ENCODE measurements at regions not wholly inside any gene's neighbourhood (a gene's known extent, or its start where the extent isn't known, plus 50 kb on each side); places are given as distances from the start of the nearest gene placed in this dataset.
A peak's percentile ranks its signal among the peaks of the same experiment; 100 is the strongest.

GRCh38 chr4:131426023-131426758, 1722.9 kb upstream of the PCDH10 start:
- TF ChIP-seq, protein P1, sequence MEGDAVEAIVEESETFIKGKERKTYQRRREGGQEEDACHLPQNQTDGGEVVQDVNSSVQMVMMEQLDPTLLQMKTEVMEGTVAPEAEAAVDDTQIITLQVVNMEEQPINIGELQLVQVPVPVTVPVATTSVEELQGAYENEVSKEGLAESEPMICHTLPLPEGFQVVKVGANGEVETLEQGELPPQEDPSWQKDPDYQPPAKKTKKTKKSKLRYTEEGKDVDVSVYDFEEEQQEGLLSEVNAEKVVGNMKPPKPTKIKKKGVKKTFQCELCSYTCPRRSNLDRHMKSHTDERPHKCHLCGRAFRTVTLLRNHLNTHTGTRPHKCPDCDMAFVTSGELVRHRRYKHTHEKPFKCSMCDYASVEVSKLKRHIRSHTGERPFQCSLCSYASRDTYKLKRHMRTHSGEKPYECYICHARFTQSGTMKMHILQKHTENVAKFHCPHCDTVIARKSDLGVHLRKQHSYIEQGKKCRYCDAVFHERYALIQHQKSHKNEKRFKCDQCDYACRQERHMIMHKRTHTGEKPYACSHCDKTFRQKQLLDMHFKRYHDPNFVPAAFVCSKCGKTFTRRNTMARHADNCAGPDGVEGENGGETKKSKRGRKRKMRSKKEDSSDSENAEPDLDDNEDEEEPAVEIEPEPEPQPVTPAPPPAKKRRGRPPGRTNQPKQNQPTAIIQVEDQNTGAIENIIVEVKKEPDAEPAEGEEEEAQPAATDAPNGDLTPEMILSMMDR (IDR thresholded peaks at IDR 0.05; ENCODE audit: low read depth, low read length), result no peak
- TF ChIP-seq EZH2phosphoT487 (IDR thresholded peaks at IDR 0.05; ENCODE audit: low read depth), result no peak
- no peak overlapping the region for H3K4me3 ChIP-seq (ENCODE audit: low read length)
- no peaks in the 10 kb centered on the region for H4K20me1 ChIP-seq (ENCODE audit: insufficient read depth, low read length)
- H3K4me1 ChIP-seq (ENCODE audit: low read length), result peaks cover 22% of the 10 kb centered on the region
- no peak overlapping the region for H3K4me2 ChIP-seq (ENCODE audit: low read length)
- no peak overlapping the region for H2AFZ ChIP-seq (ENCODE audit: low read depth, low read length)
- no peak overlapping the region for H3K27ac ChIP-seq (ENCODE audit: low read length)
- H3K79me2 ChIP-seq (ENCODE audit: low read length), result no peaks in the 10 kb centered on the region
- no peaks in the 10 kb centered on the region for H3K27me3 ChIP-seq (ENCODE audit: low read depth, low read length)
- H3K9me3 ChIP-seq (ENCODE audit: insufficient read depth, low read length), result no peaks in the 10 kb centered on the region
- H3K36me3 ChIP-seq (replicated peaks; ENCODE audit: low read depth, low read length), result no peaks in the 10 kb centered on the region
- no peak overlapping the region for H3K9ac ChIP-seq (ENCODE audit: low read length)

GRCh38 chr4:131427000-131427399, 1722.1 kb upstream of the PCDH10 start:
- Histone ChIP-seq H3K27ac (ENCODE audit: low read length) (no peak overlapping the region), H3K4me2 (ENCODE audit: low read length) (no peak overlapping the region), H4K20me1 (ENCODE audit: insufficient read depth, low read length) (no peaks in the 10 kb centered on the region), H3K4me1 (ENCODE audit: low read length) (peaks cover 22% of the 10 kb centered on the region), H3K79me2 (ENCODE audit: low read length) (no peaks in the 10 kb centered on the region), H3K36me3 (replicated peaks; ENCODE audit: low read depth, low read length) (no peaks in the 10 kb centered on the region), H3K9me3 (ENCODE audit: insufficient read depth, low read length) (no peaks in the 10 kb centered on the region), H2AFZ (ENCODE audit: low read depth, low read length) (no peak overlapping the region), H3K27me3 (ENCODE audit: low read depth, low read length) (no peaks in the 10 kb centered on the region), H3K9ac (ENCODE audit: low read length) (no peak overlapping the region), H3K4me3 (ENCODE audit: low read length) (no peak overlapping the region)
- no peak for TF ChIP-seq EZH2phosphoT487 (IDR thresholded peaks at IDR 0.05; ENCODE audit: low read depth)
- TF ChIP-seq, protein P1 (IDR thresholded peaks at IDR 0.05; ENCODE audit: low read depth, low read length), result no peak

GRCh38 chr4:131430302-131430701, 1718.8 kb upstream of the PCDH10 start:
- TF ChIP-seq, protein P1 (IDR thresholded peaks at IDR 0.05; ENCODE audit: low read depth, low read length), result peak; percentile 72
- no peak for TF ChIP-seq EZH2phosphoT487 (IDR thresholded peaks at IDR 0.05; ENCODE audit: low read depth)
- Histone ChIP-seq H3K9ac (ENCODE audit: low read length) (0 out of 2 replicates have a peak overlapping the region, but pooled peaks have one; percentile 22), H3K79me2 (ENCODE audit: low read length) (no peaks in the 10 kb centered on the region), H3K4me2 (ENCODE audit: low read length) (peak overlapping the region; percentile 71), H4K20me1 (ENCODE audit: insufficient read depth, low read length) (no peaks in the 10 kb centered on the region), H3K4me3 (ENCODE audit: low read length) (peak overlapping the region; percentile 42), H2AFZ (ENCODE audit: low read depth, low read length) (peak overlapping the region; percentile 67), H3K27me3 (ENCODE audit: low read depth, low read length) (no peaks in the 10 kb centered on the region), H3K9me3 (ENCODE audit: insufficient read depth, low read length) (peaks cover 4% of the 10 kb centered on the region), H3K4me1 (ENCODE audit: low read length) (peaks cover 22% of the 10 kb centered on the region), H3K36me3 (replicated peaks; ENCODE audit: low read depth, low read length) (no peaks in the 10 kb centered on the region), H3K27ac (ENCODE audit: low read length) (no peak overlapping the region)

DNA sequence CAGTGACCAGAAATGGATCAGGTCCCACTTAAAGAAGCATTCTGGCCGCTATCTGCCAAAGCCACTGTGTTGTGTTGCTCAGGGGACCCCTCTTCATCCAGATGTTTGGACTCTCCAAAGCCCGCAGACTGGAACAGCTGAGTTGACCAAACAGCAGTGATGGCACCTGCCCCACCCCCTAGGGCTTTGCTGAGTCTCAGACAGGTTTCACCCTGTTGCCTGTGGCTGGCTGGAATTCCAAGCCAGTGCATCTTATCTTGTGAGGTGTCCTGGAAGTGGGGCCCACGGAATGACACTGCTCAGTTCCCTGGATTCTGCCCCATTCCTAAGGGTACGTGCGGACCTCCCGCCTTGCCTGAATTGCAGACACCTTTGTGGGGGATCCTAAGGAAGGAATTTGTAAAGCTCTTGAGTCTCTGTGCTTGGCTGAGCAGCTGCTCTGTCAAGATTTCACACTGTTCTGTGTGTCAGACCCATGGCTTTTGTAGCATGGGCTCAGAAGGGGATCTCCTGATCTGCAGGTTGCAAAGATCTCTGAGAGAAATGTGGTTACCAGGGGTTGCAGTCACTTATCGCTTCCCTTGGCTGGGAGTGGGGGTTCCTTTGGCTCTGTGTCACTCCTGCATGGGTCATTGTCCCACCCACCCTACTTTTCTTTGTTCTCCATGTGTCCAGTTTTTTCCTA, 1707.9 kb upstream of the PCDH10 start:
- TF ChIP-seq, protein P1 (IDR thresholded peaks at IDR 0.05; ENCODE audit: low read depth, low read length), result no peak
- no peak for TF ChIP-seq EZH2phosphoT487 (IDR thresholded peaks at IDR 0.05; ENCODE audit: low read depth)
- Histone ChIP-seq H3K4me1 (ENCODE audit: low read length) (no peaks in the 10 kb centered on the region), H4K20me1 (ENCODE audit: insufficient read depth, low read length) (no peaks in the 10 kb centered on the region), H3K79me2 (ENCODE audit: low read length) (no peaks in the 10 kb centered on the region), H3K27me3 (ENCODE audit: low read depth, low read length) (no peaks in the 10 kb centered on the region), H3K9ac (ENCODE audit: low read length) (no peak overlapping the region), H3K9me3 (ENCODE audit: insufficient read depth, low read length) (no peaks in the 10 kb centered on the region), H3K4me2 (ENCODE audit: low read length) (no peak overlapping the region), H3K4me3 (ENCODE audit: low read length) (no peak overlapping the region), H3K27ac (ENCODE audit: low read length) (no peak overlapping the region), H2AFZ (ENCODE audit: low read depth, low read length) (no peak overlapping the region), H3K36me3 (replicated peaks; ENCODE audit: low read depth, low read length) (no peaks in the 10 kb centered on the region)

Measured in OCI-LY3 (cell line).